ENCODE measurements at regions not wholly inside any gene's neighbourhood (a gene's known extent, or its start where the extent isn't known, plus 50 kb on each side); places are given as distances from the start of the nearest gene placed in this dataset.

DNA sequence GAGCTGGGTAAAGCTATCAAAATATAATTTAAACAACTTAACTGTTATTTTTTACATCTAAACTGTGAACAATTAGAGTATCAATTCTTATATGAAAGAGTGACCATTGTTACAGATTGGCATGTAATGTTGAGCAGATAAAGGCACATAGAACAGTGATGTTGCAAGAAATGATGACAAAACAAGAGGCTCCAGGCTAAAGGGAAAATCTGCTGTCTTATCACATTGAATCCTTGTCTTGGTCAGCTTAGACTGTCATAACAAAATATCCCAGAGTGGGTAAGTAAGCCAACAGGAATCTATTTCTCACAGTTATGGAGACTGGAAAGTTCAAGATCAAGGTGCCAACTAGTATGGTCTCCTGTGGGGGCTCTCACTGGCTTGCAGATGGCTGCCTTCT lies 154.1 kb upstream of the PPP3CA start:
- H3K36me3 ChIP-seq = no peaks in the 10 kb centered on the region
- DNase-seq = no peak
- H3K27ac ChIP-seq = no peak overlapping the region
- H3K27me3 ChIP-seq = no peaks in the 10 kb centered on the region
- intact Hi-C loops (cut with DNase I; ENCODE audit: low total_unique reads) = no loop called here
- no peak for TF ChIP-seq POLR2AphosphoS5 (IDR thresholded peaks at IDR 0.05)
- TF ChIP-seq CTCF (IDR thresholded peaks at IDR 0.05) = no peak
- TF ChIP-seq EP300 (IDR thresholded peaks at IDR 0.05) = no peak
- no peaks in the 10 kb centered on the region for H3K4me1 ChIP-seq
- no peaks in the 10 kb centered on the region for H3K9me3 ChIP-seq
- no peak overlapping the region for H3K4me3 ChIP-seq

DNA sequence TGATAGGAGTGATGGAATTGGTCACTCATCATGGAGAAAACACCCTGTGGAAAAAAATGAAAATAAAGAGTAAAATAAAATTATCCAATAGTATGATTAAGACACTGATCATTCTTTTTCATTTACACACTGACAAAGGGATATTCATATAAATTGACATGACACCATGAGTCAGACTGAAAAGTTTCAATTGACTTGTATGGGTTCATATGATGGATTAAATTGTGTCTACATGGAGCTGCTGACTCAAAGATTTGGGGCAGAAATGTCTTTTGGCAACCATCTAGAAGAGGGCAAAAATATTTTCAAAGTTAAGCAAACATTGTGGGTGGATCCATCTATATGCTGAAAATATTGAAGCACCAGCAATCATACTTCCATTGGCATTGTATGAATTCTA lies 153.4 kb upstream of the PPP3CA start:
- Histone ChIP-seq H3K36me3 (no peaks in the 10 kb centered on the region), H3K4me1 (no peaks in the 10 kb centered on the region), H3K4me3 (no peak overlapping the region), H3K27ac (no peak overlapping the region), H3K27me3 (no peaks in the 10 kb centered on the region), H3K9me3 (no peaks in the 10 kb centered on the region)
- TF ChIP-seq EP300 (IDR thresholded peaks at IDR 0.05) (no peak), CTCF (IDR thresholded peaks at IDR 0.05) (no peak), POLR2A (IDR thresholded peaks at IDR 0.05) (no peak), POLR2AphosphoS5 (IDR thresholded peaks at IDR 0.05) (no peak)
- DNase-seq = no peak
- intact Hi-C loops (cut with DNase I; ENCODE audit: low total_unique reads) = no loop called here

DNA sequence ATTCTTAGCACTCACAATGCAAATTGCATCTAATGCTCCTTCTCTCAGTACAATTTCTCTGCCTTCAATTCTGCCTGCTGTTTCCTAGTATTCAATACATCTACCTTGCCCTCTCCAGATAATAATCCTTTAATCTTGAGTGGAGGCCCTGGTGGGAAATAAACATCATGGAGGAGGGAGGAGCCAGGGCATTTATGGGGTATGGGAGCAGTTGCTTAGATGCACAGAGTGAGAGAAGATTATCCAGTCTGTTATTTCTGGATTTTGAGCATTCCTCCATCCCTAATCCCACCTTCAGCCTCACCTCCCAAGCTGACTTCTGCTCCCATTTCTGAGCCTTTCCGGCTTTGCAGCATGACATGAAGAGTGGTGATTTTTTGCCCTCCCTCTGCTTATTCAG lies 127.9 kb upstream of the PPP3CA start:
- Histone ChIP-seq H3K36me3 (no peaks in the 10 kb centered on the region), H3K4me1 (no peaks in the 10 kb centered on the region), H3K27ac (no peak overlapping the region), H3K27me3 (no peaks in the 10 kb centered on the region), H3K9me3 (no peaks in the 10 kb centered on the region), H3K4me3 (no peak overlapping the region)
- DNase-seq = no peak
- intact Hi-C loops (cut with DNase I; ENCODE audit: low total_unique reads) = no loop called here
- TF ChIP-seq EP300 (IDR thresholded peaks at IDR 0.05) (no peak), CTCF (IDR thresholded peaks at IDR 0.05) (no peak), POLR2AphosphoS5 (IDR thresholded peaks at IDR 0.05) (no peak), POLR2A (IDR thresholded peaks at IDR 0.05) (no peak)
- 64 to 83% (median 71%) methylated on average over 1 of the region's 1 CpG for WGBS, 5 donors

DNA sequence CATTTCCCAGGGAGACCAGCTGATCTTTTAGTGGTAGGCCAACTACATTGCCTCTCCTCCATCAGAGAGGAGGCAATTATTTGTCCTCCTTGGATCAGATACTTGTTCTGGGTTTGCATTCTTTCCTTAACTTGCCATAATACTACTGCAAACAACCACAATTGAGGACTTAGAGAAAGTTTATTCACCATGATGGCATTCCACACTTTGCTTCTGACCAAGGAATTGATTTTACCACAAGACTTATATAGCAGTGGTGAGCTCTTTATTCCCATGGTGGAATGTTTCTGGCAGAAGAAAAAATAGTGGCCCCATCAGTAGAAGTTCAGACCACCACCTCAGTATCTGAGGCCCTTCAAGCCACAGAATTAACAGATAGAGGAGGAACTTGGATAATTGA lies 123.9 kb upstream of the PPP3CA start:
- intact Hi-C loops (cut with DNase I; ENCODE audit: low total_unique reads) = no loop called here
- no peak overlapping the region for H3K4me3 ChIP-seq
- H3K27ac ChIP-seq = no peak overlapping the region
- TF ChIP-seq POLR2A (IDR thresholded peaks at IDR 0.05) (no peak), EP300 (IDR thresholded peaks at IDR 0.05) (no peak), POLR2AphosphoS5 (IDR thresholded peaks at IDR 0.05) (no peak), CTCF (IDR thresholded peaks at IDR 0.05) (no peak)
- DNase-seq = no peak
- no peaks in the 10 kb centered on the region for H3K27me3 ChIP-seq
- H3K36me3 ChIP-seq = no peaks in the 10 kb centered on the region
- no peaks in the 10 kb centered on the region for H3K9me3 ChIP-seq
- H3K4me1 ChIP-seq = no peaks in the 10 kb centered on the region

DNA sequence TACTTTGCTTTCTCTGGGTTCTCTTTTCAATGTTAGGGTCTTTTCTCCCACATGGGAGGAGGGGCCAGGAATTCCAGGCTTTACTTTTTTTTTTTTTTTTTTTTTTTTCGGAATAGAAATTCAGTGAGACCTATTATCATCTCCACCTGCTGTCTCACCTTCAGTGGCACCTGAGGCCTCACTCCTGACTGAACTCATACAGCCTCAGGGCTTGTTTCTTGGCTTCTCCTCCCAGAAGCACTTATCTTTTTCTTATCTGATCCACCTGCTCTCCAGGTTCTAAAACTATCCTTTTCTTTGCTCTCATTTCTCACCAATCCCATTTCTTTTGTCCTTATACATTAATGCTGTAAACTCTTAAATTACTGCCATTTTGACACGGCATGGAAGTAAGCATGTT lies 117.3 kb upstream of the PPP3CA start:
- Histone ChIP-seq H3K4me3 (no peak overlapping the region), H3K27me3 (no peaks in the 10 kb centered on the region), H3K27ac (no peak overlapping the region), H3K36me3 (no peaks in the 10 kb centered on the region), H3K9me3 (peaks cover 0 to 6% (median 4%) of the 10 kb centered on the region in 4 donors), H3K4me1 (no peaks in the 10 kb centered on the region)
- no peak for DNase-seq
- WGBS, 5 donors = 26 to 68% (median 53%) methylated on average over 2 of the region's 2 CpGs
- TF ChIP-seq CTCF (IDR thresholded peaks at IDR 0.05) (no peak), POLR2AphosphoS5 (IDR thresholded peaks at IDR 0.05) (no peak), EP300 (IDR thresholded peaks at IDR 0.05) (no peak), POLR2A (IDR thresholded peaks at IDR 0.05) (no peak)
- intact Hi-C loops (cut with DNase I; ENCODE audit: low total_unique reads) = no loop called here
